GM18858 (cell line): ENCODE measurements at regions not wholly inside any gene's neighbourhood (a gene's known extent, or its start where the extent isn't known, plus 50 kb on each side); places are given as distances from the start of the nearest gene placed in this dataset.
"Not testable (repeated sequence)": the region's sequence is repeated elsewhere in the genome, so short reads cannot be mapped to it uniquely, and the experiment has no call there.

Experiments
- ATAC-seq: cut with Tn5 transposase; IDR thresholded peaks from one replicate; pipeline ENCODE4 v1.9.1; 2021; ENCODE audit not compliant: unreplicated experiment

DNA sequence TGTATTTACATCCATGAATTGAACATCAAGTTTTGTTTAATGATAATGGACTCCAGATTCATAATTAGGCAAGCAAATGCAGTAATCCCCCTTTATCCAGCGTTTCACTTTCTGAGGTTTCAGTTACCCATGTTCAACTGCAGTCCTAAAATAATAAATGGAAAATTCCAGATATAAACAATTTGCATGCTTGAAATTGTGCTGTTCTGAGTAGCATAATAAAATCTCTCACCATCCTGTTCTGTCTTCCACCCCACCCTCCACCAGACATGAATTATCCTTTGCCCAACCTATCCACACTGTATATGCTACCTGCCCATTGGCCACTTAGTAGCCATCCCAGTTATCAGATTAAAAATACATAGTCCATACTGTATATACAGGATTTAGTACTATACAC lies 224.5 kb upstream of the CHAC2 start:
- ATAC-seq = no peak

DNA sequence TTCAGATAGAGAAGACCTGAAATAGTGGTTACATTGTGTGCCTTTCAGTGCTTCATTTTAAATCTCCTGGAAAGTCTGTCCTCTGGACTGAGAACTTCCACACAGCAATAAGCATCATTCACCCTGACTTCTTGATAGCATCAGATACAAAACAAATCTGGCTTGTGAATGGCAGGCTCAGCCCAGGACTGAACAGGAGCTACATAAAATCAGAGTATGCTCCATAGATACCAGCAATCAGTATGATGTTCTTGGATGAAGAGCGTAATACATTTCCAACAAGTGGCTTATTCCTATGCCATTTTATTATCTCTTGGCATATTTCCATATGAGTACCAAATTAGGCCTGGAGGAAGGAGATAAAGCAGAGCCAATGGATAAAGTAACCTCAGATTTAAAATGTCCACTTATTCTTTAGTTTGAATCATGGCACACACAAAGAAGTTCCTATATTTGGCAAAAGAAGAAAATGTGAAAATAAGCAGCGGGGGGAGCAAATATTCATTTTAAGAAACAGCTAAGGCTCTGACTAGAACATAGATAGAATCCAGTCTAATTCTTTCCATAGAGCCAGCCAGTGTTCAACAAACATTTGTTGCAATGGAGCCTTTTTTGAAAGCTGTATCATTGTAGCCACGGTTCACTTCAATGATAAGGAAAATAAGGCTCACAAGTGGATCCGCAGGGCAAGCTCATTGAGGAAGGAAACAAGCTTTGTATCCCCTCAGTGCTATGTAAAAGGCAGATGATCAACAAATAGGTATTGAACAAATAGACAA lies 230.8 kb upstream of the CHAC2 start:
- no peak for ATAC-seq

DNA sequence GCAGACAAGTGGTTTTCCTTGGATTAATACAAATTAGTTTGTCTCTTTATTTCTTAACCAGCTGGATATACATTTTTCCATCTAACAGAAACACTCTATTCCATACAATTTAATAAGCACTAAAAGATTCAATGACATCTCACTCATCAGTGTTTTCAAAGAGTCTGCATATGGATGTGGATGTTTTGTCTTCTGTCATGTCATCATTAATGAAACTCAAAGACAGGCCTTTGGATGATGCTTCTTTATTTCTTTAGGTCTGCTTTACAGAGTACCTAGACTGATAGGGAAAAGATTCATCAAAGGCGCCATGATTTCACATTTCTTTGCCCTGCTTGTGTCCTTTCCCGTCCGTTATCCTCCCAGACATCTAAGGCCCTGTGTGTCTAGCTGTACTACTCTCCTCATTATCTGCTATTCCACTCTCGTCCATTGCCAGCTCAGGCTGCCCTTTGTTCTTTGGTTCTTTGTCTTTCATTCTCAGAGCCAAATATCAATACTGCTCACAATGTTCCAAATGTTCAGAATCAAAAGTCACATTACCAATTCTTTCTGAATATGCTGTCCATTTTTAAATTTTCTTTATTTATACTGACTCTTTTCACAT lies 232.3 kb upstream of the CHAC2 start:
- ATAC-seq = no peak

DNA sequence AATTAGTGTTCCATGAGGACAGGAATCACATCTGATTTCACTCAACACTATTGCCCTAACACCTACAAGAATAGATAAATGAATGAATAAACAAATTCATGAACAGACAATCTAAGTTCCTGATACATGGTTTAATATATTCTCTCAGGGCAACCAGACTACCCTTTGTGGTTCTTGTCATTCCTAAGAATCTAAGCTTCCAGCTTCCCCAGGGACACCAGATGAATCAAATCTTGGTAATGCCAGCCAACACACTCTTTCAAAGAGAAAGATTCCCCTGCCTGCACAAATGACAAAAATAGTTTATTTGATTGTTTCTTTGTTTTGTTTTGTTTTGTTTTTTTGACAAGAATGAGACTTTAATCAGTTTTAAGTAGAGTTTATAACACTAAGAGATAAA lies 237.5 kb upstream of the CHAC2 start:
- ATAC-seq = no peak

DNA sequence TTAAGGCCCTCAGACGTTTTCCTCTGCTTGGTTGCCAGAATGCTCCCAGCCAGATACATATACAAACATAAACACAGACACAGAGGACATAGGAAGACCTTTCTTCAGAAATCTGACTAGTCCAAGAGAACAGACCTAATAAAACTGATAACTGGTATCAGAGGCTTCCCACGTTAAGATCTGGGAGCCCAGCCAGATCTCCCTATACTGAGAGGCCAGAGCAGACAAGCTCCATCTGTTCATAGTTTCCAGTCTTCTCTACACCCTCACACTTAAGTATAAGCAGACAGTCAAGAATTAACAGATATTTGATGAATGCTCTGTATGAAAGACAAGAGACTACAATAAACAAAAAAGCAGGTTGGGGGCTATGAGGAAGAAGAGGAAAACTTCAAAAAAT lies 240.5 kb upstream of the CHAC2 start:
- no peak for ATAC-seq

DNA sequence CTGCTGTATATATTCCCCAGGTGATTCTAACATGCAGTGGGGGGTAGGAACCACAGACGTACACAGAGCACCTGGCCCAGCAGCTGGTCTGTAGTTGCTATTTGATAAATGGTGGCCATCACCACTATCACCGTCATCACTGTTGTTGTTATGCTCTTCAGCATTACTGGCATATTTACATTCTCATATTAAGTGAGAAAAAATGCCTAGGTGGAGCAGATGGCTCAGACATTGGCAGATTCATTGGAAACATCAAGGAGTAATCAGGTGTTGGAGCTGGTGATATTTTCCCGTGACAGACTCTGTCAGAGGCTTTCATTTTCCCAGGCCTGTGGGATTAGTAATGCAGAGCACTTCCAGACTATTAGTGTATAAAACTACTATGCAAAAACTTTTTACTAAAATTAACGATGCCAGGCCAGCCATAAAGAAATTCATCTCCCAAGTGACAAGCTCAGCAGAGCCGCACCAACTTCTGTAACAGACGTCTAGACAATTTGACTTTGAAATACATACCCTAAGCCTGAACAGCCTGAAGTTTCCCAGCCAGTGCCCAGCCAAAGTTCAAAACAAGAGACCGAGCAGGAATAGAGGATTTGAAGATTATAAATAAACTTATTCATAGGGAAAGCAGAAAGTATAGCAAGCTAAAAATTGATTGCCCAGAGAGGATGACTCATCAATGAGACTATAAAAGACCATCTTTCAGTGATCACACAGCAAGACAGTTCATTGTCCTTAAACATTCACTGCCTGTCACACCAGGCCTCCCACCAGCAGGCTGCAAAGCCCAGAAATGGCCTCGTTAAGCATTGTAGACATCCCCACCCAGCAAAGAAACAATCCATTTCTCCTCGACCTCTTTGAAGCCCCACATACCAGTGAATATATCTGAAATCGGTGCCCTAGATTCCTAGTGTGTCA lies 247.4 kb upstream of the CHAC2 start:
- no peak for ATAC-seq

DNA sequence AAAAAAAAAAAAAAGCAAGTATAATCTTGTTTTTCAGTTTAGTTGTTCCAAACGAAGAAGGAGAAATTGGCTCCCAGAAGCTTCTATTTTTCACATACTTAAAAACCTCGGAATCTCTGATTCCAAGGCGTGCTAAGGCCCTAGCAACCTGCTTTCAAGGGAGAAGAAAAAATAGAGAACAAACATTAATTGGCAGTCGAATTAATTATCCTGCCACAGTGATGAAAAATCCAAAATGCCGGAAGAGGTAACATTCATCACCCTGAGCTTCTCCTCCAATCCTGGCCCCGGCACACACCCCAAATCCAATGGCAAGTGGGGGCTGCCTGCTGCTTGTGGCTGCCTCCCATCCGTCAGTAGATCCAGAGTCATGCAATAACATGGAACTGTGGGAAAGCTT lies 250.2 kb upstream of the CHAC2 start:
- ATAC-seq = no peak

GRCh38 chr2:53516650-53517049 lies 251.0 kb upstream of the CHAC2 start:
- no peak for ATAC-seq

DNA sequence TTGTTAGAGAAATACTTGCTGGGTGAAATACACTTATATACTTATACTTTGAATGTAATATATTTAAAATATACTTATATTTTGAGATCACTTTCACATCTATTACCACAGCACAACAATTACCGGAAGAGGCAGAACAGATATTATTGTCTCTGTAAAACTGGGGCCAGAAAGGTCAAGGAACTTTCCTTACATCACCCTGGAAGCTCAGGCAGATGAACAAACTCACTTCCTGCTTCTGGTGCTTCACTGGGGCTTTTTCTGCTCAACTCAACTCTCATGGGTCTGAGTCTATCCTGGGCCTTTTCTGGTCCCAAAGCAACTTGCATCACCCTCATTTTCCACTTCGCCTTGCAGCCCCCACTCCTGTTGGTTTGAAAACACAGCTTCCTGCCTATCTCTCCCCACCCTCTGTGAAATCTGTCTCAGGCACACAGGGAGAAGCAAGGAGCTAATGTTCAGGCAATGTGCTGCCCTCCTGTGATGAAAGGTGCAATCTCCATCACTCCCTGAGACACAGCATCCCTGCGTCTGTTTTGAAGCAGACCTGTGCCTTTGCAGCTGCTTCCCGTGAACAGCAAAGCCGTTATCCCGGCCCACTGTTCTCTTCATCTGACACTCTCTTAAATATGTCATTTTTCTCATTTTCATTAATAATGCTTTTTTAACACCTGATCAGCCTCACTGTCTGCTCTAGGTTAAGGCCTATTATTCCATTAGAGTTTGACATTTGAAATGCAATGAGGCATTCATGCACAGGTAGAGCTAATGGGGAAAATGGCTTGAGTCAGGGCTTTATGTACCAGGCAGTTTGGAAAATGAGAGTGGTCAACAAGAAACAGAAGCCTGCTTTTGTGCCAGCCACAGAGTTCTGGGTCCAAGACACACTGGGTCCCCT lies 251.9 kb upstream of the CHAC2 start:
- ATAC-seq = no peak

GRCh38 chr2:53513167-53513666 lies 254.4 kb upstream of the CHAC2 start:
- ATAC-seq = no peak

GRCh38 chr2:53512071-53512826 lies 255.4 kb upstream of the CHAC2 start:
- ATAC-seq = no peak

DNA sequence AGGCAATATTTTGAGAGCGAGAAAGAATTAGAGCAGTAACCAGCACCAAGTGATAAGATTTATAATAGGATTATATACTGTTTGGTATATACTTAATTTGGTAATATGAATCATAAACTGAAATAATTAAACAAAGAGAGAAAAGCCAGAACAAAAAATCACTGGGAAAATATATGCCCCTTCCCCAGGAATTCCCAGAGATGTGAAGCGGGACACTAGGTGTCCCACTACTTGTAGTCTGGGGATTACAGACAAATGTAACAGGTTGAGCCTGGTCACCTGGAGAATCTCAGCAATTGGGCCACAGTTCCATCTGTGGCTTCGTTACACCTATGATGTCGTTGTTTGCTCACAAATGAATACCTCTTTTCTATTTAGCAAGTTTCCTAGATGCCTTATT lies 256.1 kb upstream of the CHAC2 start:
- no peak for ATAC-seq

DNA sequence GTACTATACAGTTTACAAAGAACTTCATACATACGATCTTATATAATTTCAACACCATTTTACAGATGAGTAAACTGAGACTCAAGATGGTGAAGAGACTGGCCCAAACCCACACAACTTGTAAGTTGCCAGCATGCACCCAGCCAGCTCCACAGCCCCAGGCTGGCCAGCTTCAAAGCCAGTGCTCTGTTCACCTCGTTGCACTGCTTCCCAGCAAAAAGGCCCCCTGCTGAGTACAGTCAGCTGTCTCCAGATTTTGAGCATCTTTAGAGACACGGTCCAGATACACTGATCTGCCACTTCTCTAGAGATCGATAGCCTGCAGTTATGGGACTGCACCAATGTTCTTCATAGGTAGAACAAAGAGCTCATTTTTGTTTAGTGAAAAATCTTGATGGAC lies 257.2 kb upstream of the CHAC2 start:
- ATAC-seq = no peak

- no peak for ATAC-seq
Observed at GRCh38 chr2:53509831-53510388, 257.7 kb upstream of the CHAC2 start.

DNA sequence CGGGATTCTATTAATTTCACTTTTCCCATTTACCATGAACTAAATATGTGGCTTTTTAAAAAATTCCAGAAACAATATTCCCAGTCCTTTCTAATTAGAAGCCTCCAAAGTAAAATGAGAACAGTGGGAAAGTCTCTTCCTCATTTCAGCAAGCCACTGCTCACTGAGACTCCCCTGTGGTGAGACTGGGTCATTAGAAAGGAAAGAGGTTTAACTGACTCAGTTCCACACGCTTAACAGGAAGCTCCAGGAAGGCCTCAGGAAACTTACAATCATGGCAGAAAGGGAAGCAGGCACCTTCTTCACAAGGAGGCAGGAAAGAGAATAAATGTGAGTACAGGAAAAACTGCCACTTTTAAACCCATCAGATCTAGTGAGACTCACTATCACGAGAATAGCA lies 258.9 kb upstream of the CHAC2 start:
- ATAC-seq = no peak

- not testable (repeated sequence) for ATAC-seq
Observed at GRCh38 chr2:53507070-53507469, 260.5 kb upstream of the CHAC2 start.

DNA sequence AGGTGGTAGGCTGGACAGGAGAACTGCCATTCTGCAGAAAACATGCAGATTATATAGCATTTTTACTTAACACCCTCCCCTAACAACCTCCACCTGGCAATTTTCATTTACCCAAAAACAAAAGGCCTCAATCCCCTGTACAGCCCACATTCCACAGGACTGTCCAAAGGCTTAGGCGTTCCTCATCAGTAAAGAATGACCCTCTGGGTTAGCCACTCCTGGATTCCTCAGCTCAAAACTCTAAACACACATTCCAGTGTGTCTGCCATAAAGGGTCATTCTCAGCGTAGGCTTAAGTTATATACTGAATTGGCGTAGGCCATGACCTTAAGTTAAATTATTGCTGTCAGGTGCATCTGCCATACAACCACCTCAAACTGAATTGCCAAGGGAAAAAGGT lies 261.8 kb upstream of the CHAC2 start:
- no peak for ATAC-seq

- no peak for ATAC-seq
Observed at GRCh38 chr2:53504507-53504906, 263.1 kb upstream of the CHAC2 start.

DNA sequence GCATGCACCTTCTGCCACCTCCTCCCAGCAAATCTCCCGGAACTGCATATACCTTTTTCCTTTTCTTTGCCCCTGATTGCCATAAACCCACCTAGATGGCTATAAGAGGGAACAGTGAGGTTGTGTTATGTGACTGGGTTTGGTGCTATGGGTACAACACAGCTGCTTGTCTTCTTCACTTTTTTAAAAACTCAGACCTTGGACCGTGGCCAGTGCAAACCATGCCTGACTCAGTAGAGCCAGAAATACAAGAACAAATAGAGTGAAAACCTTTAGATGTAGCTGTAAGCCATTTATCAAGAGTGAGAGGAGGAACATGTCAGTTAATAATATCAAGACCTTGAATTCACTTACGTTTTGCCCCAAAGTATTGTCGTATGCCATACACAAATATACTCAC lies 267.4 kb upstream of the CHAC2 start:
- no peak for ATAC-seq

GRCh38 chr2:53498210-53498609 lies 269.4 kb upstream of the CHAC2 start:
- no peak for ATAC-seq
